ENCODE measurements at regions not wholly inside any gene's neighbourhood (a gene's known extent, or its start where the extent isn't known, plus 50 kb on each side); places are given as distances from the start of the nearest gene placed in this dataset.
A peak's percentile ranks its signal among the peaks of the same experiment; 100 is the strongest.

- no peaks in the 10 kb centered on the region for H3K36me3 ChIP-seq
- no peak overlapping the region for H3K27ac ChIP-seq
- intact Hi-C loops (cut with DNase I) = loop anchor here (10.0 kb wide), 1 partner anchor 944 kb away; no protein-coding TSS in a partner anchor
- ATAC-seq (peak; percentile 93), DNase-seq (no peak)
- peaks cover 43% of the 10 kb centered on the region for H3K27me3 ChIP-seq
- peak; percentile 90 for TF ChIP-seq CTCF (IDR thresholded peaks at IDR 0.05)
- no peak overlapping the region for H3K4me3 ChIP-seq
- no peaks in the 10 kb centered on the region for H3K4me1 ChIP-seq
- no peaks in the 10 kb centered on the region for H3K9me3 ChIP-seq
Observed at GRCh38 chr10:129030996-129031843, 435.8 kb upstream of the MGMT start.

GRCh38 chr10:129031844-129032150 is 435.2 kb upstream of the MGMT start:
- H3K9me3 ChIP-seq = no peaks in the 10 kb centered on the region
- H3K36me3 ChIP-seq = no peaks in the 10 kb centered on the region
- TF ChIP-seq CTCF (IDR thresholded peaks at IDR 0.05) = no peak
- ATAC-seq (no peak), DNase-seq (no peak)
- no peak overlapping the region for H3K27ac ChIP-seq
- peaks cover 43% of the 10 kb centered on the region for H3K27me3 ChIP-seq
- intact Hi-C loops (cut with DNase I) = loop anchor here (10.0 kb wide), 1 partner anchor 943 kb away; no protein-coding TSS in a partner anchor
- H3K4me1 ChIP-seq = no peaks in the 10 kb centered on the region
- H3K4me3 ChIP-seq = no peak overlapping the region

GRCh38 chr10:129032372-129033313 is 434.4 kb upstream of the MGMT start:
- H3K36me3 ChIP-seq = no peaks in the 10 kb centered on the region
- no peak for TF ChIP-seq CTCF (IDR thresholded peaks at IDR 0.05)
- no peaks in the 10 kb centered on the region for H3K9me3 ChIP-seq
- intact Hi-C loops (cut with DNase I) = loop anchor here (10.0 kb wide), 1 partner anchor 942 kb away; no protein-coding TSS in a partner anchor
- H3K4me1 ChIP-seq = no peaks in the 10 kb centered on the region
- H3K27ac ChIP-seq = no peak overlapping the region
- no peak for ATAC-seq
- peaks cover 43% of the 10 kb centered on the region for H3K27me3 ChIP-seq
- no peak overlapping the region for H3K4me3 ChIP-seq
- DNase-seq = no peak

GRCh38 chr10:129033340-129033739 is 433.7 kb upstream of the MGMT start:
- DNase-seq = no peak
- H3K27ac ChIP-seq = no peak overlapping the region
- no peak for TF ChIP-seq CTCF (IDR thresholded peaks at IDR 0.05)
- ATAC-seq = no peak
- peaks cover 43% of the 10 kb centered on the region for H3K27me3 ChIP-seq
- no peaks in the 10 kb centered on the region for H3K4me1 ChIP-seq
- H3K9me3 ChIP-seq = no peaks in the 10 kb centered on the region
- no peak overlapping the region for H3K4me3 ChIP-seq
- intact Hi-C loops (cut with DNase I) = loop anchor here (10.0 kb wide), 1 partner anchor 941 kb away; no protein-coding TSS in a partner anchor
- no peaks in the 10 kb centered on the region for H3K36me3 ChIP-seq

GRCh38 chr10:129033790-129034272 is 433.2 kb upstream of the MGMT start:
- H3K9me3 ChIP-seq = no peaks in the 10 kb centered on the region
- TF ChIP-seq CTCF (IDR thresholded peaks at IDR 0.05) = no peak
- H3K27me3 ChIP-seq = peaks cover 38% of the 10 kb centered on the region
- no peaks in the 10 kb centered on the region for H3K36me3 ChIP-seq
- H3K4me1 ChIP-seq = no peaks in the 10 kb centered on the region
- no peak for DNase-seq
- H3K4me3 ChIP-seq = no peak overlapping the region
- intact Hi-C loops (cut with DNase I) = loop anchor here (10.0 kb wide), 1 partner anchor 941 kb away; no protein-coding TSS in a partner anchor
- H3K27ac ChIP-seq = no peak overlapping the region
- no peak for ATAC-seq
